ENCODE measurements at regions not wholly inside any gene's neighbourhood (a gene's known extent, or its start where the extent isn't known, plus 50 kb on each side); places are given as distances from the start of the nearest gene placed in this dataset.
"Not testable (repeated sequence)": the region's sequence is repeated elsewhere in the genome, so short reads cannot be mapped to it uniquely, and the experiment has no call there.

DNA sequence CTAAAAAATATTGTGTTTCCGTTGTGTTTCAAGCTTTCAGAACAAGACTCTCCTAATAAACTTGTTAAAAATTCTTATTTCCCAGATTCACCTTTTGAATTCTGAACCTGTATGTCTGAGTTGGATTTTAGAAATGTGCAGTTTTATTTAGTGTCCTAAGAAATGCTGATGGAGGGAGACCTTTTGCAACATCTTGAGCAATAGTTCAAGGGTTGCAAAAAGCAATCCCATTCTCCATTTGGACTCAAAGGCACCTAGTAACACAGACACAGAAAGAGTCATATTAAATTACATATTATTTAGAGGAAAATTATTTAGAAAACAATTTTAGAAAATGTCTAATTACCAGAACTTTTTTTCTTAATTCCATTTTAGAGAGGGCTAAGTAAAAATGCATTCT lies 448.5 kb downstream of the FRK start:
- Mint-ChIP-seq H3K27ac (no peak overlapping the region), H3K27me3 (no peaks in the 10 kb centered on the region), H3K36me3 (ENCODE audit: low read depth) (no peaks in the 10 kb centered on the region), H3K9me3 (peaks cover 5% of the 10 kb centered on the region), H3K4me1 (no peaks in the 10 kb centered on the region), H3K4me3 (no peak overlapping the region)
- no peak for DNase-seq
- no peak for ATAC-seq

DNA sequence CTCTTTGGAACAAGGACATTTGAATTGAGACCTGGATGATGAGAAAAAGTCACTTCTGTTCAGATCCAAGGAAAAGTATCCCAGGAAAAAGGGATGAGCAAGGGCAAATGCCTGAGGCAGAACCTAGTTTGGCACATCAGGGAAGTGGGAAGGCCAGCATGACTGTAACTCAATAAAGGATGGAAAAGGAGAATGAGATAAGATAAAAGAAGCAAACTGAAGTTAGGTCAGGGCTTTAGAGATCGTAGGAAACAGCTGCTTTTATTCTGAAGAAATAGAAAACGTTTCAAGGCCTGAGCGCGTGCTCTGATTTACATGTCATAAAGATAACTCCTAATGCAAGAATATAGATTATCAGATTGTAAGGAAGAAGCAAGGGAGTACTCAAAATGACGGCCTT lies 450.0 kb downstream of the FRK start:
- H3K9me3 Mint-ChIP-seq = peaks cover 5% of the 10 kb centered on the region
- no peak overlapping the region for H3K4me3 Mint-ChIP-seq
- H3K4me1 Mint-ChIP-seq = no peaks in the 10 kb centered on the region
- no peaks in the 10 kb centered on the region for H3K27me3 Mint-ChIP-seq
- no peaks in the 10 kb centered on the region for H3K36me3 Mint-ChIP-seq (ENCODE audit: low read depth)
- H3K27ac Mint-ChIP-seq = no peak overlapping the region
- ATAC-seq (no peak), DNase-seq (no peak)

DNA sequence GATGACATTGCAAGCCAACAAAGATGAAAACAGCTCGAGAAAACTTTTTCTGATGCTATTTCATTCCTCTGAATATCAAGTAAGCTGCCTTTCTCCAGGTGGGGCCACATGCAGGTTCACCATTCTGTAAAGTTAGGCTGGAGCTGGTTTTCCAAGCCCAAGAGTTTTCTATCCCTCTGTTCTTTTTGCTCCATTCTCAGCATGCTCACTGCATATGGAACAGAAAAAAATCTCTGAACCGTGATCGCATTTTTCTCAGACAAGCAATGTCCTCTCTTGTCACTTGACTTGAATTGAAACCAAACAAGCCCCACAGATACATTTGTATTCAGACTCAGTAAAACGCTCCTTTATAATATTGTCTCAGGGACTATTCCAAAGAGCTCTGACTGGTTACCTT lies 451.6 kb downstream of the FRK start:
- no peaks in the 10 kb centered on the region for H3K27me3 Mint-ChIP-seq
- H3K9me3 Mint-ChIP-seq = peaks cover 4% of the 10 kb centered on the region
- no peaks in the 10 kb centered on the region for H3K36me3 Mint-ChIP-seq (ENCODE audit: low read depth)
- no peak for DNase-seq
- no peaks in the 10 kb centered on the region for H3K4me1 Mint-ChIP-seq
- no peak overlapping the region for H3K27ac Mint-ChIP-seq
- no peak for ATAC-seq
- H3K4me3 Mint-ChIP-seq = no peak overlapping the region

- DNase-seq = no peak
- Mint-ChIP-seq H3K4me1 (no peaks in the 10 kb centered on the region), H3K36me3 (ENCODE audit: low read depth) (no peaks in the 10 kb centered on the region), H3K27me3 (no peaks in the 10 kb centered on the region), H3K4me3 (no peak overlapping the region), H3K9me3 (peaks cover 22% of the 10 kb centered on the region), H3K27ac (no peak overlapping the region)
- ATAC-seq = no peak
Measured at GRCh38 chr6:115602466-115602865, 458.2 kb downstream of the FRK start.

GRCh38 chr6:115601509-115601908 lies 459.2 kb downstream of the FRK start:
- no peaks in the 10 kb centered on the region for H3K27me3 Mint-ChIP-seq
- no peak overlapping the region for H3K4me3 Mint-ChIP-seq
- peaks cover 22% of the 10 kb centered on the region for H3K9me3 Mint-ChIP-seq
- DNase-seq (no peak), ATAC-seq (no peak)
- H3K4me1 Mint-ChIP-seq = no peaks in the 10 kb centered on the region
- no peaks in the 10 kb centered on the region for H3K36me3 Mint-ChIP-seq (ENCODE audit: low read depth)
- H3K27ac Mint-ChIP-seq = no peak overlapping the region

- H3K27me3 Mint-ChIP-seq = no peaks in the 10 kb centered on the region
- peaks cover 22% of the 10 kb centered on the region for H3K9me3 Mint-ChIP-seq
- H3K4me3 Mint-ChIP-seq = no peak overlapping the region
- H3K36me3 Mint-ChIP-seq (ENCODE audit: low read depth) = no peaks in the 10 kb centered on the region
- H3K4me1 Mint-ChIP-seq = no peaks in the 10 kb centered on the region
- DNase-seq (no peak), ATAC-seq (no peak)
- H3K27ac Mint-ChIP-seq = no peak overlapping the region
Measured at GRCh38 chr6:115601064-115601463, 459.6 kb downstream of the FRK start.

- Mint-ChIP-seq H3K9me3 (peaks cover 17% of the 10 kb centered on the region), H3K4me1 (no peaks in the 10 kb centered on the region), H3K27ac (no peak overlapping the region), H3K27me3 (no peaks in the 10 kb centered on the region), H3K36me3 (ENCODE audit: low read depth) (no peaks in the 10 kb centered on the region), H3K4me3 (no peak overlapping the region)
- no peak for DNase-seq
- no peak for ATAC-seq
Measured at GRCh38 chr6:115594891-115595290, 465.8 kb downstream of the FRK start.

GRCh38 chr6:115592025-115592424 lies 468.7 kb downstream of the FRK start:
- H3K4me3 Mint-ChIP-seq = no peak overlapping the region
- no peaks in the 10 kb centered on the region for H3K4me1 Mint-ChIP-seq
- ATAC-seq = no peak
- no peaks in the 10 kb centered on the region for H3K27me3 Mint-ChIP-seq
- no peaks in the 10 kb centered on the region for H3K36me3 Mint-ChIP-seq (ENCODE audit: low read depth)
- no peak for DNase-seq
- peaks cover 10% of the 10 kb centered on the region for H3K9me3 Mint-ChIP-seq
- no peak overlapping the region for H3K27ac Mint-ChIP-seq

DNA sequence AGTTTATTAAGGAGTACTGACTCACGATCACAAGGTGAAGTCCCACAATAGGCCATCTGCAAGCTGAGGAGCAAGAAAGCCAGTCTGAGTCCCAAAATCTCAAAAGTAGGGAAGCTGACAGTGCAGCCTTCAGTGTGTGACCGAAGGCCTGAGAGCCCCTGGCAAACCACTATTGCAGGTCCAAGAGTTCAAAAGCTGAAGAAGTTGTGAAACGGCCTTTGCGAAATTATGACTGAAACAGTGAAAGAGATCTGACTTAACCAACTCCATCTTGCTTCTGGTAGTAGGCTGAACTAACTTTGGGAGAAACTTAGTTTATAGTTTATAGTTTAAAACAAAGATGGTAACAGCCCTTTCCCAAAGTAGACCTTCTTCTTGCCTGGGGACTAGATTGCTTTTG lies 471.6 kb downstream of the FRK start:
- not testable (repeated sequence) for ATAC-seq; H3K4me1 Mint-ChIP-seq; H3K4me3 Mint-ChIP-seq; H3K36me3 Mint-ChIP-seq (ENCODE audit: low read depth); DNase-seq; H3K27ac Mint-ChIP-seq; H3K27me3 Mint-ChIP-seq
- H3K9me3 Mint-ChIP-seq = peaks cover 10% of the 10 kb centered on the region

- ATAC-seq = no peak
- Mint-ChIP-seq H3K4me1 (no peaks in the 10 kb centered on the region), H3K4me3 (no peak overlapping the region), H3K9me3 (no peaks in the 10 kb centered on the region), H3K27ac (no peak overlapping the region), H3K27me3 (no peaks in the 10 kb centered on the region), H3K36me3 (ENCODE audit: low read depth) (no peaks in the 10 kb centered on the region)
- no peak for DNase-seq
Measured at GRCh38 chr6:115583290-115583689, 477.4 kb downstream of the FRK start.

- H3K9me3 Mint-ChIP-seq = no peaks in the 10 kb centered on the region
- H3K27ac Mint-ChIP-seq = no peak overlapping the region
- H3K4me3 Mint-ChIP-seq = no peak overlapping the region
- ATAC-seq (no peak), DNase-seq (no peak)
- no peaks in the 10 kb centered on the region for H3K27me3 Mint-ChIP-seq
- H3K36me3 Mint-ChIP-seq (ENCODE audit: low read depth) = no peaks in the 10 kb centered on the region
- no peaks in the 10 kb centered on the region for H3K4me1 Mint-ChIP-seq
Measured at GRCh38 chr6:115582386-115582785, 478.3 kb downstream of the FRK start.

- not testable (repeated sequence) for H3K27ac Mint-ChIP-seq; H3K27me3 Mint-ChIP-seq; H3K4me1 Mint-ChIP-seq; H3K9me3 Mint-ChIP-seq; DNase-seq; H3K36me3 Mint-ChIP-seq (ENCODE audit: low read depth); H3K4me3 Mint-ChIP-seq; ATAC-seq
Measured at GRCh38 chr6:115579565-115579964, 481.1 kb downstream of the FRK start.

- Mint-ChIP-seq H3K27me3 (no peaks in the 10 kb centered on the region), H3K27ac (no peak overlapping the region), H3K36me3 (ENCODE audit: low read depth) (no peaks in the 10 kb centered on the region), H3K4me1 (no peaks in the 10 kb centered on the region), H3K9me3 (peaks cover 3% of the 10 kb centered on the region), H3K4me3 (no peak overlapping the region)
- no peak for DNase-seq
- ATAC-seq = no peak
Measured at GRCh38 chr6:115577270-115577669, 483.4 kb downstream of the FRK start.

- Mint-ChIP-seq H3K27ac (no peak overlapping the region), H3K4me1 (no peaks in the 10 kb centered on the region), H3K4me3 (no peak overlapping the region), H3K9me3 (peaks cover 3% of the 10 kb centered on the region), H3K27me3 (no peaks in the 10 kb centered on the region), H3K36me3 (ENCODE audit: low read depth) (no peaks in the 10 kb centered on the region)
- ATAC-seq (no peak), DNase-seq (no peak)
Measured at GRCh38 chr6:115575285-115575684, 485.4 kb downstream of the FRK start.

DNA sequence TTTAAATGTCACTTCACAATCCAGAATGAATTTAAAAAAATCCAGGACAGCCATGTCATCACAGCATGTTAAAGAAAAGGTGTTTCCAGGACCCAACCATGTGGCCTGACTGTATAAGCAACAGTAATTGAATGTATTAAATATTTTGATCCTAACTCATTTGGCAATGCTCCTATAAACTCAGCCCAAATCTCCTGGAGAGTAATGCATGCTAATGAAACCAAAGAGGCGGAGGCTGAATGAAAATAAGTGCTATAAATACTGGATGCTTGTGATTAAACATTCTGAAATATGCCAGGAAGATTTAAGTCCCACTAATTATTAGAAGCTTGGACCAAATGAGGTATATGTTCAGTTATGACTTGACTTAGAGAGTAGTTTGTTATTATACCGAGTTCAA lies 486.8 kb downstream of the FRK start:
- no peaks in the 10 kb centered on the region for H3K4me1 Mint-ChIP-seq
- H3K9me3 Mint-ChIP-seq = peaks cover 5% of the 10 kb centered on the region
- no peak for ATAC-seq
- H3K36me3 Mint-ChIP-seq (ENCODE audit: low read depth) = no peaks in the 10 kb centered on the region
- no peak for DNase-seq
- H3K27ac Mint-ChIP-seq = no peak overlapping the region
- no peak overlapping the region for H3K4me3 Mint-ChIP-seq
- no peaks in the 10 kb centered on the region for H3K27me3 Mint-ChIP-seq

DNA sequence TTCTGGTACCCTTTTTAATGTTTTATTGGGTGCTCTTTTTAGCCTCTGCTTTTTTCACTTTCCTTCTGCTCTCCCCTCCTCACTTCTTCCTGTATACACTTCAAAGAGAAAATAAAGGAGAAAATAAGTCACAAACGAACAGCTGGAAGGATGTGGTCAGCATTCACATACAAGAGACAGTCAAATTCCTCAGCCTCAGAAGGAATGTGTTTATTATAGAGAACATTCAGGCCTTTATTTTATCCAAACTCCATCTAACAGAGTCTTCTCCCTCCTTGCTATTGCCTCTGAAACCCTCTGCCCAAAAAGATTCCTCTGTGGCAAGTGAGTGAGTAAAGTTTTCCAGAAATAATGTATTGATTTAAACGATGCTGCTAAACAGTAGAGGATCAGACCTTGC lies 490.4 kb downstream of the FRK start:
- Mint-ChIP-seq H3K27me3 (no peaks in the 10 kb centered on the region), H3K4me3 (no peak overlapping the region), H3K4me1 (no peaks in the 10 kb centered on the region), H3K9me3 (peaks cover 7% of the 10 kb centered on the region), H3K27ac (no peak overlapping the region), H3K36me3 (ENCODE audit: low read depth) (no peaks in the 10 kb centered on the region)
- ATAC-seq = no peak
- DNase-seq = no peak
